IMR-90 (cell line): ENCODE measurements at regions not wholly inside any gene's neighbourhood (a gene's known extent, or its start where the extent isn't known, plus 50 kb on each side); places are given as distances from the start of the nearest gene placed in this dataset.

ENCODE experiments used
- ATAC-seq: fragments of 200-7000 bp; cut with Tn5 transposase; 2 replicates; pipeline ENCODE4 v1.9.1; 2020; ENCODE audit warnings: low read depth, mild to moderate bottlenecking, moderate library complexity
- BruUV-seq: library from RNA; stranded (reverse); fragments of 400-500 nt; replicated peaks from 2 replicates; lab custom pipeline; 2021; lab: Mats Ljungman, UMichigan
- CTCF ChIA-PET: fragments of 300-600 bp; formaldehyde crosslinking; extraction: SDS; loops from one replicate; lab custom pipeline; 2021; ENCODE audit warnings: antibody characterized with exemption; lab: Yijun Ruan, JAX
- POLR2A ChIA-PET: fragments of 300-600 bp; sonication (Branson Sonifier 250); formaldehyde crosslinking; loops from one replicate; lab custom pipeline; 2022; ENCODE audit warnings: antibody characterized with exemption; ENCODE audit not compliant: unreplicated experiment; lab: Charles Lee
- DNase-seq: peaks from one replicate; pipeline ENCODE4 v3.0.0; 2013
- H2AFZ ChIP-seq: replicated peaks from 2 replicates; pipeline ENCODE3; 2013; ENCODE audit warnings: low read length, mild to moderate bottlenecking; ENCODE audit not compliant: poor library complexity
- H2AK5ac ChIP-seq: 2 replicates; pipeline ENCODE4 v1.6.1; 2013; ENCODE audit warnings: low read depth, low read length, inconsistent platforms
- H2AK9ac ChIP-seq: replicated peaks from 2 replicates; pipeline ENCODE3; 2013; ENCODE audit warnings: mild to moderate bottlenecking, low read depth, low read length, moderate library complexity; ENCODE audit not compliant: poor library complexity
- H2BK120ac ChIP-seq: 2 replicates; pipeline ENCODE4 v1.6.1; 2013; ENCODE audit warnings: low read depth, low read length, inconsistent platforms
- H2BK15ac ChIP-seq: 3 replicates; pipeline ENCODE4 v1.6.1; 2013; ENCODE audit warnings: low read depth, low read length, inconsistent platforms
- H2BK20ac ChIP-seq: 2 replicates; pipeline ENCODE4 v1.6.1; 2013; ENCODE audit warnings: low read depth, mild to moderate bottlenecking, inconsistent platforms, low read length, moderate library complexity
- H2BK5ac ChIP-seq: 2 replicates; pipeline ENCODE4 v1.6.1; 2013; ENCODE audit warnings: mild to moderate bottlenecking, low read depth, low read length, inconsistent platforms; ENCODE audit not compliant: poor library complexity, severe bottlenecking
- H3K14ac ChIP-seq: replicated peaks from 2 replicates; pipeline ENCODE4 v1.6.1; 2013; ENCODE audit warnings: low read depth, low read length, inconsistent platforms
- H3K18ac ChIP-seq: 2 replicates; pipeline ENCODE4 v1.6.1; 2013; ENCODE audit warnings: low read depth, low read length, control low read depth
- H3K23ac ChIP-seq: 2 replicates; pipeline ENCODE4 v1.6.1; 2013; ENCODE audit warnings: low read depth, low read length, inconsistent platforms
- H3K27ac ChIP-seq: 2 replicates; pipeline ENCODE4 v1.5.1; 2013; ENCODE audit warnings: mild to moderate bottlenecking, control low read depth, low read length; ENCODE audit not compliant: insufficient read depth
- H3K27me3 ChIP-seq: 2 replicates; pipeline ENCODE4 v1.6.1; 2013; ENCODE audit warnings: low read length; ENCODE audit not compliant: control insufficient read depth, insufficient read depth
- H3K36me3 ChIP-seq: 2 replicates; pipeline ENCODE4 v1.6.1; 2013; ENCODE audit warnings: low read length, mixed read lengths; ENCODE audit not compliant: control insufficient read depth, insufficient read depth
- H3K4ac ChIP-seq: 2 replicates; pipeline ENCODE4 v1.6.1; 2013; ENCODE audit warnings: low read depth, low read length, inconsistent platforms
- H3K4me1 ChIP-seq: 2 replicates; pipeline ENCODE4 v1.6.1; 2013; ENCODE audit warnings: low read length, mixed read lengths; ENCODE audit not compliant: control insufficient read depth, insufficient read depth
- H3K4me2 ChIP-seq: 2 replicates; pipeline ENCODE4 v1.6.1; 2013; ENCODE audit warnings: low read depth, mild to moderate bottlenecking, control low read depth, low read length, moderate library complexity
- H3K4me3 ChIP-seq: 2 replicates; pipeline ENCODE4 v1.5.1; 2013; ENCODE audit warnings: low read depth, mild to moderate bottlenecking, control low read depth, low read length, moderate library complexity; ENCODE audit not compliant: insufficient read depth
- H3K56ac ChIP-seq: 2 replicates; pipeline ENCODE4 v1.6.1; 2013; ENCODE audit warnings: low read length, inconsistent platforms; ENCODE audit not compliant: insufficient read depth; ENCODE audit errors: extremely low read depth
- H3K79me1 ChIP-seq, 2 experiments: 2 replicates each; pipeline ENCODE4 v1.6.1; 2013; ENCODE audit warnings: low read length in 2 of 2, inconsistent platforms in 1 of 2, low read depth in 1 of 2
- H3K9ac ChIP-seq: 2 replicates; pipeline ENCODE4 v1.6.1; 2013; ENCODE audit warnings: low read depth, low read length, control low read depth
- H3K9me1 ChIP-seq: 2 replicates; pipeline ENCODE4 v1.6.1; 2013; ENCODE audit warnings: low read length, inconsistent platforms; ENCODE audit not compliant: insufficient read depth
- H3K9me3 ChIP-seq: 2 replicates; pipeline ENCODE4 v1.6.1; 2013; ENCODE audit warnings: low read length; ENCODE audit not compliant: control insufficient read depth, insufficient read depth
- H4K20me1 ChIP-seq: 2 replicates; pipeline ENCODE4 v1.6.1; 2013; ENCODE audit warnings: low read length, inconsistent platforms; ENCODE audit not compliant: insufficient read depth
- H4K5ac ChIP-seq: 2 replicates; pipeline ENCODE4 v1.6.1; 2013; ENCODE audit warnings: mild to moderate bottlenecking, low read depth, low read length, control low read depth
- H4K8ac ChIP-seq, 2 experiments: 2 replicates each; pipeline ENCODE4 v1.6.1; 2013; ENCODE audit warnings: low read depth in 2 of 2, low read length in 2 of 2, control low read depth in 1 of 2, inconsistent platforms in 1 of 2
- H4K91ac ChIP-seq: 2 replicates; pipeline ENCODE4 v1.6.1; 2013; ENCODE audit warnings: low read depth, low read length, inconsistent platforms; ENCODE audit not compliant: insufficient read depth
- MAFK ChIP-seq: IDR thresholded peaks from 2 replicates; pipeline ENCODE4 v1.6.1; 2012; ENCODE audit warnings: low read depth, low read length, improper control_type of control experiment
- MAZ ChIP-seq: IDR thresholded peaks from 2 replicates; pipeline ENCODE4 v1.6.1; 2012; ENCODE audit warnings: low read depth, mild to moderate bottlenecking, low read length, improper control_type of control experiment, moderate library complexity, borderline replicate concordance
- USF2 ChIP-seq: fragments of 150-350 bp; IDR thresholded peaks from 2 replicates; pipeline ENCODE4 v1.6.1; 2017; ENCODE audit warnings: mild to moderate bottlenecking, antibody characterized with exemption, low read length, low read depth
- dilution Hi-C: fragments of 300-500 bp; cut with HindIII; formaldehyde crosslinking; loops from one replicate; pipeline ENCODE4 v1.14.3; 2018; ENCODE audit warnings: low sequenced_read_pairs; ENCODE audit not compliant: unreplicated experiment
- in situ Hi-C: fragments of 300-500 bp; cut with MboI; formaldehyde crosslinking; loops from 3 replicates; pipeline ENCODE4 v1.14.3; 2019; ENCODE audit warnings: low sequenced_read_pairs, inconsistent platforms, mixed read lengths
- intact Hi-C: fragments of 100-400 bp; cut with micrococcal nuclease; formaldehyde crosslinking; loops from 2 replicates; pipeline ENCODE4 v1.10.0; 2022

- CTCF ChIA-PET: no interaction called here
These were observed 282.6 kb downstream of the BMP7 start for GRCh38 chr20:56983813-56984212.

More at GRCh38 chr20:56983813-56984212, 282.6 kb downstream of the BMP7 start:
- no peak overlapping the region for H4K8ac ChIP-seq
- ATAC-seq (no peak), DNase-seq (no peak)
- no peak for TF ChIP-seq USF2
- no peak for TF ChIP-seq MAZ
- no peak for TF ChIP-seq MAFK
- H3K4me3 ChIP-seq: no peak overlapping the region
- no peak overlapping the region for H3K9ac ChIP-seq
- H3K4me1 ChIP-seq: no peaks in the 10 kb centered on the region
- no peak overlapping the region for H3K23ac ChIP-seq
- H2AFZ ChIP-seq: no peak overlapping the region
- BruUV-seq: no TSS peak
- no peak overlapping the region for H2AK5ac ChIP-seq
- no peak overlapping the region for H3K18ac ChIP-seq
- H2BK15ac ChIP-seq: no peak overlapping the region
- no peaks in the 10 kb centered on the region for H3K36me3 ChIP-seq
- peaks cover 3% of the 10 kb centered on the region for H3K9me3 ChIP-seq
- H2BK120ac ChIP-seq: no peak overlapping the region
- H3K27me3 ChIP-seq: no peaks in the 10 kb centered on the region
- no peak overlapping the region for H4K5ac ChIP-seq
- H4K91ac ChIP-seq: no peak overlapping the region
- no peak overlapping the region for H3K4ac ChIP-seq
- H3K14ac ChIP-seq: no peak overlapping the region
- H3K27ac ChIP-seq: no peak overlapping the region
- H3K9me1 ChIP-seq: no peaks in the 10 kb centered on the region
- no peak overlapping the region for H2AK9ac ChIP-seq
- H3K56ac ChIP-seq: no peak overlapping the region
- in situ Hi-C loops (no loop called here), intact Hi-C loops (no loop called here), dilution Hi-C loops (no loop called here)
- no peak overlapping the region for H2BK5ac ChIP-seq
- no peak overlapping the region for H3K4me2 ChIP-seq
- POLR2A ChIA-PET: no interaction called here
- H4K20me1 ChIP-seq: no peaks in the 10 kb centered on the region
- H2BK20ac ChIP-seq: no peak overlapping the region
- no peaks in the 10 kb centered on the region for H3K79me1 ChIP-seq
